Middle frontal gyrus (tissue), 1 donor: ENCODE measurements at regions not wholly inside any gene's neighbourhood (a gene's known extent, or its start where the extent isn't known, plus 50 kb on each side); places are given as distances from the start of the nearest gene placed in this dataset.

ENCODE experiments used
- DNase-seq: peaks from one replicate; pipeline ENCODE4 v3.0.0-alpha.2; 2015; ENCODE audit warnings: low spot score; ENCODE audit errors: extremely low spot score

- no peak for DNase-seq
These were observed 122.6 kb downstream of the METTL4 start for GRCh38 chr18:2448565-2449151.

- DNase-seq, result no peak
These were observed 119.7 kb downstream of the METTL4 start for GRCh38 chr18:2451556-2451955.

GRCh38 chr18:2459886-2460285 is 111.4 kb downstream of the METTL4 start:
- DNase-seq, result no peak

GRCh38 chr18:2466978-2467377 is 104.3 kb downstream of the METTL4 start:
- no peak for DNase-seq

GRCh38 chr18:2468051-2468450 is 103.3 kb downstream of the METTL4 start:
- no peak for DNase-seq

GRCh38 chr18:2471523-2471922 is 99.8 kb downstream of the METTL4 start:
- no peak for DNase-seq

- no peak for DNase-seq
These were observed 92.6 kb downstream of the METTL4 start for GRCh38 chr18:2478662-2479061.

- no peak for DNase-seq
These were observed 90.8 kb downstream of the METTL4 start for GRCh38 chr18:2480536-2480935.

- no peak for DNase-seq
These were observed 88.4 kb downstream of the METTL4 start for GRCh38 chr18:2482706-2483475.

- DNase-seq, result no peak
These were observed 85.3 kb downstream of the METTL4 start for GRCh38 chr18:2485983-2486382.

- no peak for DNase-seq
These were observed 84.9 kb downstream of the METTL4 start for GRCh38 chr18:2486426-2486825.
